ENCODE measurements at regions not wholly inside any gene's neighbourhood (a gene's known extent, or its start where the extent isn't known, plus 50 kb on each side); places are given as distances from the start of the nearest gene placed in this dataset.
A peak's percentile ranks its signal among the peaks of the same experiment; 100 is the strongest.
"Not testable (repeated sequence)": the region's sequence is repeated elsewhere in the genome, so short reads cannot be mapped to it uniquely, and the experiment has no call there.

- no peak for DNase-seq (ENCODE audit: low read depth, low spot score)
These were observed 64.1 kb upstream of the MMS22L start for GRCh38 chr6:97347111-97347510.

GRCh38 chr6:97361286-97361685, 78.3 kb upstream of the MMS22L start:
- DNase-seq (ENCODE audit: low read depth, low spot score): no peak

- no peak for DNase-seq (ENCODE audit: low read depth, low spot score)
These were observed 81.3 kb upstream of the MMS22L start for GRCh38 chr6:97364327-97364726.

GRCh38 chr6:97382071-97382470, 99.1 kb upstream of the MMS22L start:
- DNase-seq (ENCODE audit: low read depth, low spot score): not testable (repeated sequence)

- DNase-seq (ENCODE audit: low read depth, low spot score): no peak
These were observed 109.7 kb upstream of the MMS22L start for GRCh38 chr6:97392735-97393134.

GRCh38 chr6:97394160-97394748, 111.2 kb upstream of the MMS22L start:
- peak; percentile 7 for DNase-seq (ENCODE audit: low read depth, low spot score)

- no peak for DNase-seq (ENCODE audit: low read depth, low spot score)
These were observed 113.9 kb upstream of the MMS22L start for GRCh38 chr6:97396880-97397279.

- no peak for DNase-seq (ENCODE audit: low read depth, low spot score)
These were observed 116.2 kb upstream of the MMS22L start for GRCh38 chr6:97399208-97399607.

GRCh38 chr6:97401533-97401932, 118.5 kb upstream of the MMS22L start:
- no peak for DNase-seq (ENCODE audit: low read depth, low spot score)

- DNase-seq (ENCODE audit: low read depth, low spot score): no peak
These were observed 122.9 kb upstream of the MMS22L start for GRCh38 chr6:97405818-97406409.

- DNase-seq (ENCODE audit: low read depth, low spot score): no peak
These were observed 123.6 kb upstream of the MMS22L start for GRCh38 chr6:97406633-97407032.

GRCh38 chr6:97411610-97412009, 128.6 kb upstream of the MMS22L start:
- no peak for DNase-seq (ENCODE audit: low read depth, low spot score)

GRCh38 chr6:97412511-97412910, 129.5 kb upstream of the MMS22L start:
- no peak for DNase-seq (ENCODE audit: low read depth, low spot score)

- DNase-seq (ENCODE audit: low read depth, low spot score): no peak
These were observed 139.2 kb upstream of the MMS22L start for GRCh38 chr6:97422171-97422570.

GRCh38 chr6:97423190-97423589, 140.2 kb upstream of the MMS22L start:
- DNase-seq (ENCODE audit: low read depth, low spot score): no peak

GRCh38 chr6:97427648-97428047, 144.6 kb upstream of the MMS22L start:
- DNase-seq (ENCODE audit: low read depth, low spot score): no peak

GRCh38 chr6:97437087-97437486, 154.1 kb upstream of the MMS22L start:
- DNase-seq (ENCODE audit: low read depth, low spot score): no peak

- no peak for DNase-seq (ENCODE audit: low read depth, low spot score)
These were observed 155.1 kb upstream of the MMS22L start for GRCh38 chr6:97438011-97438671.

GRCh38 chr6:97440590-97441176, 157.7 kb upstream of the MMS22L start:
- DNase-seq (ENCODE audit: low read depth, low spot score): no peak

GRCh38 chr6:97443408-97444080, 160.5 kb upstream of the MMS22L start:
- no peak for DNase-seq (ENCODE audit: low read depth, low spot score)

- no peak for DNase-seq (ENCODE audit: low read depth, low spot score)
These were observed 162.4 kb upstream of the MMS22L start for GRCh38 chr6:97445407-97445806.

GRCh38 chr6:97449444-97449966, 166.5 kb upstream of the MMS22L start:
- DNase-seq (ENCODE audit: low read depth, low spot score): no peak

All from brain pericyte (primary cell).